C1 segment of cervical spinal cord (tissue), 14 donors: ENCODE measurements at regions not wholly inside any gene's neighbourhood (a gene's known extent, or its start where the extent isn't known, plus 50 kb on each side); places are given as distances from the start of the nearest gene placed in this dataset.
"Not testable (repeated sequence)": the region's sequence is repeated elsewhere in the genome, so short reads cannot be mapped to it uniquely, and the experiment has no call there.

Source experiments
- DNase-seq, 14 donors: peaks; one replicate each; lab custom pipeline; 2025; lab: John Stamatoyannopoulos, UW

DNA sequence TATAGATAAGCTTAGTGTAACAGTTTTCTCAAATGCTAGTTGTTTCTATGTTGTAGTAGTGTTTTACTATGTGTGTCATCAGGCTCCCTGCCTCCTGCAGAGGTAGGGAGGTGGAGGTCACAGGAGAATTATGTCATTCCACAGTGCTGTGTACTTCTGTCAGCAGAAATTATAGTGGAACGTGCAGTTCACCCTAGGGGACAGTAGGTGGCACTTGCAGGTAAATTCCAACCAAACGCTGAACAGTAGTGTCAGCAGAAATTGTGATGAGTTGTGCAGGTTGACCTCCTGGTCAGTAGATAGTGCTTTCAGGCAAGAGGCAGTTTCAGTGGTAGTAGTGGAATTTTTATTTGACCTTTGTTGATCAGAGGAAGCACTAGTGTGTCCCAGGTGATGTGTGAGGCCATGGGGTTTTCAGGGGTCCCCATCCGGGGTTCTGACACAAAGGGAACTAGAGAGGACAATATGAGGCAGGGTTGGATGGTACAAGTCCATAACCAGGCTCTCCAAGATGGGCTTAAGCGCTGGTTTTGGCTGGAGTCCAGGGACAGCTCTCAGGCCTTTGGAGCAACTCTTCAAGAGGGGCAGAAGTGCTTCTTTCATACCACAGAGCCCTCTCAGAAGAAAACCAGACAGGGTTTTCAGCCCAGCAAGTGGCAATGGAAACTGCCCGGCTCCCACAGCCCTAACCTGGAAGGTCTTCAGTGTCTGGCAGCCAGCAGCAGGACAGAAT lies 402.9 kb downstream of the CYLC2 start:
- peak in 4 of 14 donors; percentile 1 to 19 (median 6) for DNase-seq

DNA sequence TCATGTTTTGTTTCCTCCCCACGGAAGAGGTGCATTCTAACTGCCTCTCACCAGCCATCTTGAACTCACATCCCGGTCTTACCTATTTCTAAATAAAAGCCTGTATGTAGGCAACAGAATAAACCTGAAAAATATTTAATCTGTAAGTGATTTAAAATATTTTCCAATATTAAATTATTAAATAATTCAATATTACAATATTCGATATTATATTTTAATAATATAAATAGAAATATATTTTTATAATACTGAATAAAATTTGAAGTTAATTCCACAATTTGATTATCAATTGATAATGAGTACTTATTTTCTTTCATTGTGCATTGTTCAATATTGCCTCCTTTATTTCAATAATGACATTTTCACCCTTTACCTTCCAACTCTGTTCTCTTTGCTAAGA lies 404.4 kb downstream of the CYLC2 start:
- DNase-seq: no peak

DNA sequence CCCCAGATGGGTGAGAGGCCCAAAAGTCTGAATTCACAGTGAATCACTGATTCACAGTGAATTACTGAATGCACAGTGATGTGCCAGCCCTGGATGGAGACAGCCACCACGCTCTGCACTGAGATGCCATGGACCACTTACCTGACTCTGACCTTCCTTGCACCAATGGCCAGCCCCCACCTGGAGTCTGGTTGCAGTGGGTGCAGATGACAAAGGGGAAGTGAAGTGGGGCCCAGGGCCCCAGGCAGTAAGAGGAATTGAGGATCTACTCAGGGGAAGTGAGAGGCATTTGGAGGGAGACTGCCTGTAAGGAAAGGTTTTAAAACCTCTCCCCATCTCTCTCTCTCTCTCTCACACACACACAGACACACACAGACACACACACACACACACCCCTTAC lies 412.1 kb downstream of the CYLC2 start:
- DNase-seq: peak in 2 of 14 donors; percentile 1 to 13

DNA sequence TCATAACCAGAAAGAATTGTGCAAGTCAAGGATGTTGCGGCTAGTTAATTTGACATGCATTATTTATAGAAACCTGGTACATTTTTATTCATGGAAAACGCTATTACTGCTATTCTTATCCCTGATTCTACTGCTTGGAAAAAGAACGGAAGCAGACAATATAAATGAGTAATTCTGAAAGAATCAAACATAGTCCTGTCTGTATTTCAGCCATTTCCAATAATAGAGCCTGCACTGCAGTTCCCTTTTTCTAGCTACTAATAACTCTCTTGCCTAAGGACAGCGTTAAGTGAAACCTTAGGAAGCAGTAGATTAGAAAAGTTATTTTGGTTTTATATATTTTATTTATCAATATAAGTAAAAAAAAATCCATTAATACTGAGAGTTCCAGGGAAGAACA lies 414.9 kb downstream of the CYLC2 start:
- DNase-seq: no peak

DNA sequence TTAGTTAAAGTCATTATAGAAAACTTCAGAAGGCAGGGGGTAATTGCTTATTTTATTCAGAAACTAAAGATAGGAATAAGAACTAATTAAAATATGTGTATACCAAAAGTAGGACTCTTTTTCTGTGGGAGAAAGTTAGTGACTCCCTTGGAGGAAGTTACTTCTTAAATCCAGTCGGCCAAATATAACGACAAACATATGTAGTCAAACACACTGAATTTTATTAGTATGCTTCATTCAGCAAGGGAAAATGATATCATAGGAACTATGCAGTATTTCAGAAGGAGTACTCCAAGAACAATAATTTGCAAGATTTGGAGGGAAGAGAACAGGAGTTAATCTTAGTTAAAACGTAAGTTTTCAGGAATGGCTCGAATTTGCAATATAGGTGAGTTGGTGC lies 432.6 kb downstream of the CYLC2 start:
- no peak for DNase-seq

DNA sequence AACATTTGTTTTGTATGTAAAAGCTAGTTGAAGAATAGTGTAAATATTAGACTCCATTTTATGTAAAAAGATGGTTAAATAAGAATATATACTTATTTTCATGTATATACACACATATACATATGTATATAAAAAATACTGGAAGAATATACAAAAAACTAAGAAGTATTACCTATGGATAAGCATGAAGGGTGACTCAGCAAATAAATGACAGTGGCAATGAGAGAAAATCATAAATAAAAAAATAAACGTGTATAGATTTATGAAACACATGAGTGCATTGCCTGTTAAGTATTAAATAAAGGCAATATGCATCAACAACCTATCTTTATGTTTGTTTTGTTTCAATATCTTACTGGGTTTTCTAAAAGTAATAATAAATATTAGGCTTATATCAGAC lies 435.3 kb downstream of the CYLC2 start:
- DNase-seq: no peak

DNA sequence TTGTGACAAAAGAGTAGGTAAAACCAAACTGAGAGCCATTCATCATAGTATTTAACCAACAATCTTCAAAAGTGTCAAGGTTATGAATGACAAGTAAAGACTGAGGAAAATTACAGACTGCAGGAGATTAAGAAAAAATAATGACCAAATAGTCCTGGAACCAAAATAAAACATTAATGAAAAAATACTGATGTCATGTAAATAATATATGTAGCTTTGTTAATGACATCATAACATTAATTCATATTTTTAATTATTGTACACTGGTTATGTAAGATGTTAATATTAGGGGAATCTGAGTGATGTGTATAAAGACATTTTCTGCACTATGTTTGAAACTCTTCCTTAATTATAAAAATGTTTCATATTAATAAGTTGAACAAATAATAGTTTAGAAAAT lies 436.7 kb downstream of the CYLC2 start:
- no peak for DNase-seq

DNA sequence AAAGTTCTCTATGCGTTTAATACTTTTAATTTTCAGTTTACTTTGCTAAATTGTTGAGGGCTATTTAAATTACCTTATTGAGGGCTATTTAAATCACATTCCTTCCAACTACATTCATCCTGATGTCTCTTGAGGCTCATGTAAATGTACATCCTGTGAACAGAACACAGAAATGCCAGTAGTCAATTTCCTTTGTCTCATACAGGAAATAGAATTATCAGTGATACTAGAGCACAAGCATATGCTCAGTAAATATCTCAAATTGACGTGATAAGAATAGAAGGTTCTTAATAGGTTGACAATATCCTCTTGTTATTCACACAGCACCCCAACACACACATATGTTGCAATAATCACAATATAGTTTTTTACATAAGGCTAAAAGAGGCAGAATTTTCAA lies 449.0 kb downstream of the CYLC2 start:
- DNase-seq: no peak

DNA sequence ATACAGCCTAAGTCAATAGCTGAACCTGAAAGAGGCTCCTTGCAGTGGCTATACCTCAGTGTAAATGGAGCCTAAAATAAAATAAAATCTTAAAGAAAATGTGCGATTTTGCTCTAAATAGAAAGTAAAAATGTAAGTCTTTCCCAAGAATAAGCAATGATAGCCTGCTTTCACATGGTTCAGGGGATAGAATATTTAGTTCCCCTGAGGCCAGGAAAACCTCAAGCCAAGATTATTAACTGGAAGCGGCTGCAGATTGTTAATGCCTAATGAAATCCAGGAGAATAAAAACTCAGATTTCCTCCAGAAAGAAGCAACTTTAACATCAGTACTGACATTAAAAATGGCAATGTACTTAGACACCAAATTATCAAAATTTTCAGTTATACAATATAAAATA lies 463.7 kb downstream of the CYLC2 start:
- DNase-seq: no peak

DNA sequence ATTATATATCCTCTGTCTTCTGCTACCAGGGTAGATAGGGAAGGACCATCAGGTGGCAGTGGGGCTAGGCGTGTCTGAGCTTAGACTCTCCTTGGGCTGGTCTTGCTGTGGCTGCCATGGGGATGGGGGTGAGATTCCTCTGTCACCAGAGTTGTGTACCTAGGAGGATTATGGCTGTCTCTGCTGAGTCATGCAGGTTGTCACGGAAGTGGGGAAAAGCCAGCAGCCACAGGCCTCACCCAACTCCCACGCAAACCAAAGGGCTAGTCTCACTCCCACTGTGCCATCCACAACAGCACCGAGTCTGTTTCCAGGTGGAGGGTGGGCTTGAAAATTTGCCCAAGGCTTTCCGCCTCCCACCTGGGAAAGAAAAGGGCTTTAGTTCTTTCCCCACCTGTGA lies 476.1 kb downstream of the CYLC2 start:
- DNase-seq: no peak

DNA sequence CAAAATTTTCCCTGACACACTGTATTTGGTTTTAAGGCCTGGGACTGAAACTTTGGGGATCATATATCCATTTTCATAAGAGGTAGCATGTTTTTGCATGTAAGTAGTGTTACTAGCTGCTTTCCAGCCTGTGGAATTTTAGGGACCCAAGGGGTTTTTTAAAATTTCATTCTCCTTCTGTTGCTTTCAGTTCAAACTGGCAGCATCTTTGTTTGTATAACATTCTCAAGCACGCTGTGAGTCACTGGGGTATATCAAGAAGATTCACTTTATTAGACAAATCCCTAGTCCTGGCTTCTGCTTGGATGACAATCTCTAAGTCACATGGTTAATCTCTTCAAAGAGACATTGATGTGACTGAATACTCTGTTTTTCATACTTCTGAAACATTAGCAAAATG lies 479.0 kb downstream of the CYLC2 start:
- DNase-seq: no peak

DNA sequence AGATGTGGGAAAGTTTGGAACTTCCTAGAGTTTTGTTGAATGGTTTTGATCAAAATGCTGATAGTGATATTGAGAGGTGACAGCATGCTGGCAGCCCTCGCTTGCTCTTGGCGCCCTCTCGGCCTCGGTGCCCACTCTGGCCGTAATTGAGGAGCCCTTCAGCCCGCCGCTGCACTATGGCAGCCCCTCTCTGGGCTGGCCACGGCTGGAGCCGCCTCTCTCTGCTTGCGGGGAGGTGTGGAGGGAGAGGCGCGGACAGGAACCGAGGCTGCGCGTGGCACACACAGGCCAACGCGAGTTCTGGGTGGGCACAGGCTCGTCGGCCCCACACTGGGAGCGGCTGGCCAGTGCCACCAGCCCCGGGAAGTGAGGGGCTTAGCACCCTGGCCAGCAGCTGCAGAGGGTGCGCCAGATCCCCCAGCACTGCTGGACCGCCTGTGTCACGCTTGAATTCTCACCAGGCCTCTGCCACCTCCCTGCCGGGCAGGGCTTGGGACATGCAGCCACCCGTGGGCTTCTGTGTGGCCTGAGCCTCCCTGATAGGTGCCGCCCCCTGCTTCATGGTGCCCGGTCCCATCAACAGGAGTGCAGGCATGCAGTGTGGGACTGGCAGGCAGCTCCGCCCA lies 488.5 kb downstream of the CYLC2 start:
- DNase-seq: no peak

DNA sequence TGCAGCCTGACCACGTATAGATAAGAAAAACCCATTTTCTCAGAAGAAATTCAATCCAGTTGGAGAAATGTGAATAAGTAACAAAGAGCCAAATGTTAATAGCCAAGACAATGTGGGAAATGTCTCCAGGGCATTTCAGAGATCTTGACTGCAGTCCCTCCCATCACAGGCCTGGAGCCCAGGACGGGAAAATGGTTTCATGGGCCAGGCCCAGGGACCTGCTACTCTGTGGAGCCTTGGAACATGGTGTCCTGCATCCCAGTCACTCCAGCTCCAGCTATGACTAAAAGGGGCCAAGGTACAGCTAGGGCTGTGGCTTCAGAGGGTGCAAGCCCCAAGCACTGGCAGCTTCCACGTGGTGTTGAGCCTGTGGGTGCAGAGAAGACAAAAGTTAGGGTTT lies 490.0 kb downstream of the CYLC2 start:
- DNase-seq: no peak

DNA sequence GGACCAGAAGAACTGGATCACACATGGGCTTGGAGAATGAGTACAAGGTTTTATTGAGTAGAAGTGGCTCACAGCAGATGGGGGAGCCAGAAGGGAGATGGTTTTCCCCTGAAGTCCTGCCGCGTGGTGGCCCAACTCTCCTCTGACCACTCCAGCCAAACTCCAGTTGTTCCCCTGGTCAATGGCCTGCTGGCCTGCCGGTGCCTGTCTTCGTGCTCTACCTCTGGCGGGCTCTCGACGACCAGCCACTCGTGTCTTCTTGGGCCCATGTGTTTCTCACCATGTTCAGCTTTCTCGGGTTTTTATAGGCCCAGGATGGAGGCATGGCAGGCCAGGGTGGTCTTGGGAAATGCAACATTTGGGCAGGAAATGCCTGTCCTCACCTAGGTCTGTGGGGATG lies 519.6 kb downstream of the CYLC2 start:
- no peak for DNase-seq

DNA sequence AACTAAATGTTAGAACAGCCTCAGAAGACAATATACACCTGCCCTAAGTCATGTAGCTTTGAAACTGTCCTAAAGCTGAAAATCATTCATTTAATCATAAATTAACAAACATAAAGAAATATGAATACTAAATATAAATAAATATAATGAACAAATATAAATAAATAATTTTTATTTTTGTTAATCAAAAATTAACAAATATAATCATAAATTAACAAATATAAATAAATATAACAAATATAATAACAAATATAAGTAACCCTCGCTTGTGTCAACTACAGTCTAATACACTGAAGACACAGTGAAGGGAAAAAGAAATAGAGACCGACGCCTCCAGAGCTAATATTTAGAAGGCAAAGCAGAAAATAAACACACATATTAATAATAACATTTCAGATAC lies 527.3 kb downstream of the CYLC2 start:
- no peak for DNase-seq

DNA sequence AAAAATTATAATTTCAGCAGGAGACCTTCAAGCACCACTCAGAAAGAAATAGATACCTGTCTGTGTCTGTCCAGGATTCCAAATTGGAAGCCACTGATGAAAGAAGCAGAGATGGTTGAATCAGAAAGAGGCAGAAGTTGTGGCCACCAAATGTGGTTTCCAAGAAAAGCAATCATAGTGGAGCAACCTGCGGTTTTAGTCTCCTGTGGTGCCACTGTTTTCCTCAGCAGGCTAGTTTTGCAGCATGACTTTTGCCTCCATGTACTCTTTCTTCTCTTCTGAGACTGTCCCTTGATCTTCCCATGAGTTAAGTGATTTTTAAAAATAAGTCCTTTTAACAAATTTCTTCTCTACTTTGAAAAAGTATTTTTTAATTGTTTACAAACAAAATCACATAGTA lies 535.8 kb downstream of the CYLC2 start:
- DNase-seq: no peak

DNA sequence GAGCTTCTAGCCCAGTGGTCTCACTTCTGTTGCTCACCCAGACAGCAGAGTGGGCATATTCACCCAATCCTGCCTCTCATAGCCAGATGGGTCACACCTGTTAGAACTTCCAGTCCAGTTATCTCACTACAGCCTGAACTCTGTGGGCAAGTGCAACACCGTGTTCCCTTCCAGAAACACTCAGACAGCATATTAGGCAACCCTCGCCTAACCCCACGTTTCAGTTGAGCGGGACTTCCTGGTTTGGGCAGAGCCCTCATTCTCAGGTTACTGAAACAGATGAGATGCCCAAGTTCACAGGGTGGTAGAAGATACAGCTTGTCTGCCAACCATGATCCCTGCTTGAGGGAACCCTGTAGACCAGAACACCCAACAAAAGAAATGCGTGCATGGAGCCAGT lies 538.2 kb downstream of the CYLC2 start:
- DNase-seq: no peak

DNA sequence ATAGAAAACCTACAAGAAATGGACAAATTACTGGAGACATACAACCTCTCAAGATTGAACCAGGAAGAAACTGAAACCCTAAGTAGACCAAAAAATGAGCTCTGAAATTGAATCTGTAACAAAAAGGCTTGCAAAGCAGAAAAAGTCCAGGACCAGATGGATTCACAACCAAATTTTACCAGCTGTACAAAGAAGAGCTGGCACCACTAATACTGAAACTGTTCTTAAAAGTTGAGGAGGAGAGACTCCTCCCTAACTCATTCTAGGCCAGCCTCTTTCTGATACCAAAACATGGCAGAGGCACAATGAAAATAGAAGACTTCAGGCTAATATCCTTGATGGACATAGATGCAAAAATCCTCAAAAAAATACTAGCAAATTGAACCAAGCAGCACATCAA lies 542.3 kb downstream of the CYLC2 start:
- no peak for DNase-seq

DNA sequence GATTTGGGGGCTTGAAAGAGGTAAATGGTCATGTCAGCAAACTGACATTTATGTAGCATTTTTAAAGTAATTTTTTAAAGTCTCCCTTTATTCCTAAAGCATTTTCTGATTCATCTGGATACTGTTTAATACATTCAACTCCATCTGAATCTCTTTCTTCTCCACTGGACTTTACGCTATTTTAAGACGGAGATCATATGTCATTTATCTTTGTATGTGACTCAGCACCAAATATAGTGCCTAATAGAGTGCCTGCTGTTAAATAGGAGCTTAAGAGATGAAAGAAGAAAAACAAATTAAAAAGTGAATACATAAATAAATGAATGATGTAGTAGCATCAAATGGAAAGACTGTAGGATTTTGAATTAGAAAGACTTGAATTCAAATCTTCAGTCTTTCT lies 548.8 kb upstream of the SMC2 start:
- no peak for DNase-seq

DNA sequence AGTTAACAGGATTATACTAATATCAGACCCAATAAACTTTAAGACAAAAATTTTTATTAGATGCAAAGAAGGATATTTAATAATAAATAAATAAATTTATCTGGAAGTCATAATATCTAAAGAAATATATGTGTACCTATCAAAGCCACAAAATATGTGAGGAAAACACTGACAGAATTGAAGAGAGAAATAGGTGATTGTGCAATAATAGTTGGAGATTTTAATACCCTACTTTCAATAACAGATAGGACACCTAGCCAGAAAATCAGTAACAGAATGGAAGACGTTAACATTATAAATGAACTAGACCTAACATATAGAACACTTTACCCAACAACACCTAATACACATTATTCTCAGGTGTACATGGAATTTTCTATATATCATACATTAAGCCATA lies 541.4 kb upstream of the SMC2 start:
- no peak for DNase-seq

DNA sequence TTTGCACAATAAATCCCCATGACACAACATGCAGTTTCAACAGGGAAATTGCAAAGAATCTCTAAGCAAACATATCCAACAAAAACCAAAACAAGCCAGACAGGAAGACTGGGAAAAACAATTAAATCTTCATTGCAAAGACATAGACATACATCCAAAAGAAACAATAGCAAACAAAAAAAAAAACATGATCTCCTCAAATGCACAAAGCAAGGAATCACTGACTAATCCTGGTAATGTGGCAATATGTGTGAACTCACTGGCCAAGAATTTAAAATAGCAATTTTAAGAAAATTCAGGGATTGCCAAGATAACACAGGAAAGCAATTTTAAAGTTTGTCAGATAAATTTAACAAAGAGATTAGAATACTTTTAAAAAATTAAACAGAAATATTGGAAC lies 520.1 kb upstream of the SMC2 start:
- no peak for DNase-seq

DNA sequence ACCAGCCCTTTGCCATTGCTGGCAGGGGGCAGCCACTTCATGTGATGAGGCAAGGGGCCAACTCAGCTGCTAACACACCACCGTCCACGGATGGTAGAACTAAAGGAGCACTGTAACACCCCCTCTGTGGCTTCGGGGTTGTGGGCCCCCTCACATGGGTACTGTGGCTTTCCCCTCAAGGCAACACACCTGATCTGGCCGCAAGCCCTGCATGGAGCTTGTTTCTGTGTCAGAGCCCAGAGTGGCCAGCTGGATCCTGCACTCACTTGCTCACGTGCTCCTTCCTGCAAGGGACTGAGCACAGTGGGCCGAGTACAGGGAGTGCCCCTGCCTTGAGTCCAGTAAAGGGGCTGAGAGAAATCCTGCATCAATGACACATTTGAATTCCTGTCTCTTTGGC lies 507.4 kb upstream of the SMC2 start:
- no peak for DNase-seq

DNA sequence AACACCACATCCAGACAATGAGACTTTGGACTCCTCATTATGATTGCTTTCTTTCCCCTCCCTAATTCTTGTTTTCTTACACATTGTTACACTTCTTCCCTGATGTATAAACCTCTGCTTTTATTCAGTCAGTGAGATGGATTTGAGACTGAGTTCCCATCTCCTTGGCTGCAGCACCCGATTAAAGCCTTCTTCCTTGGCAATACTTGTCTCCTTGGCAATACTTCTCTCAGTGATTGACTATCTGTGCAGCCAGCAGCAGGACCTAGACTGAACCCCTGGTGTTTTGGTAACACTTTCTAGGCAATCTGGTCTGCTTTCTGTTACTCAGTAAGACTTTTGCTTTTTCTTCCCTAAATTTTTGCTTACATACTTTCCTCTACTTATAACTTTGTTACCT lies 492.8 kb upstream of the SMC2 start:
- no peak for DNase-seq

DNA sequence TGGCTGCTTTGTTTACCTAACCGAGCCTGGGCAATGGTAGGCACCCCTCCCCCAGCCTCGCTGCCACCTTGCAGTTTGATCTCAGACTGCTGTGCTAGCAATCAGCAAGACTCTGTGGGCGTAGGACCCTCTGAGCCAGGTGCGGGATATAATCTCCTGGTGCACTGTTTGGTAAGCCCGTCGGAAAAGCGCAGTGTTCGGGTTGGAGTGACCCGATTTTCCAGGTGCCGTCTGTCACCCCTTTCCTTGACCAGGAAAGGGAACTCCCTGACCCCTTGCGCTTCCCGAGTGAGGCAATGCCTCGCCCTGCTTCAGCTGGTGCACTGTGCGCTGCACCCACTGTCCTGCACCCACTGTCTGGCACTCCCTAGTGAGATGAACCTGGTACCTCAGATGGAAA lies 482.2 kb upstream of the SMC2 start:
- DNase-seq: not testable (repeated sequence)
